Astrocyte of the spinal cord (primary cell): ENCODE measurements at regions not wholly inside any gene's neighbourhood (a gene's known extent, or its start where the extent isn't known, plus 50 kb on each side); places are given as distances from the start of the nearest gene placed in this dataset.

Experiments
- DNase-seq: peaks from one replicate; pipeline ENCODE4 v3.0.0; 2011; ENCODE audit warnings: low read depth, low spot score
- H3K4me3 ChIP-seq: 2 replicates; pipeline ENCODE4 v1.5.1; 2011; ENCODE audit warnings: low read depth, mild to moderate bottlenecking, low read length, moderate library complexity
- in situ Hi-C: cut with HindIII; loops from 2 replicates; pipeline ENCODE4 v1.10.0; 2017; ENCODE audit warnings: low sequenced_read_pairs
- TF ChIP-seq, protein P1 (sequence below): IDR thresholded peaks from 2 replicates; pipeline ENCODE4 v1.5.1; 2012; ENCODE audit warnings: low read depth, mild to moderate bottlenecking, low read length, inconsistent platforms

DNA sequence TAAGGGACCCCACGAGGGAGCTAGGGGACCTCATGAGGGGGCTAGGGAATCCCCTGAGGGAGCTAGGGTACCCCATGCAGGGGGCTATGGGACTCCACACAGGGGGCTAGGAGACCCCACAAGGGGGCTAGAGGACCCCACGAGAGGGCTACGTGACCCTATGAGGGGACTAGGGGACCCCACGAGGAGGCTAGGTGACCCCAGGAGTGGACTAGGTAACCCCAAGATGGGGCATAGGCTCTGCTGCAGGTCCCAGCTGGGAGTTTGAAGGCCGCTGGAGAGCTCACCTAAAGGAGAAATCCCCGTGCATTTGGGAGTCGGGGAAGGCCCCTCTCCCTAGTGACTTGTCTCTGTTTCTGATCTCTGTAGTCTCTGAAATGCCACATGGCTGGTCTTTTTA lies 50.0 kb upstream of the DMRTB1 start:
- no peak for DNase-seq
- no peak overlapping the region for H3K4me3 ChIP-seq
- TF ChIP-seq, protein P1, sequence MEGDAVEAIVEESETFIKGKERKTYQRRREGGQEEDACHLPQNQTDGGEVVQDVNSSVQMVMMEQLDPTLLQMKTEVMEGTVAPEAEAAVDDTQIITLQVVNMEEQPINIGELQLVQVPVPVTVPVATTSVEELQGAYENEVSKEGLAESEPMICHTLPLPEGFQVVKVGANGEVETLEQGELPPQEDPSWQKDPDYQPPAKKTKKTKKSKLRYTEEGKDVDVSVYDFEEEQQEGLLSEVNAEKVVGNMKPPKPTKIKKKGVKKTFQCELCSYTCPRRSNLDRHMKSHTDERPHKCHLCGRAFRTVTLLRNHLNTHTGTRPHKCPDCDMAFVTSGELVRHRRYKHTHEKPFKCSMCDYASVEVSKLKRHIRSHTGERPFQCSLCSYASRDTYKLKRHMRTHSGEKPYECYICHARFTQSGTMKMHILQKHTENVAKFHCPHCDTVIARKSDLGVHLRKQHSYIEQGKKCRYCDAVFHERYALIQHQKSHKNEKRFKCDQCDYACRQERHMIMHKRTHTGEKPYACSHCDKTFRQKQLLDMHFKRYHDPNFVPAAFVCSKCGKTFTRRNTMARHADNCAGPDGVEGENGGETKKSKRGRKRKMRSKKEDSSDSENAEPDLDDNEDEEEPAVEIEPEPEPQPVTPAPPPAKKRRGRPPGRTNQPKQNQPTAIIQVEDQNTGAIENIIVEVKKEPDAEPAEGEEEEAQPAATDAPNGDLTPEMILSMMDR, result no peak
- in situ Hi-C loops, result no loop called here
